ENCODE measurements at regions not wholly inside any gene's neighbourhood (a gene's known extent, or its start where the extent isn't known, plus 50 kb on each side); places are given as distances from the start of the nearest gene placed in this dataset.

DNA sequence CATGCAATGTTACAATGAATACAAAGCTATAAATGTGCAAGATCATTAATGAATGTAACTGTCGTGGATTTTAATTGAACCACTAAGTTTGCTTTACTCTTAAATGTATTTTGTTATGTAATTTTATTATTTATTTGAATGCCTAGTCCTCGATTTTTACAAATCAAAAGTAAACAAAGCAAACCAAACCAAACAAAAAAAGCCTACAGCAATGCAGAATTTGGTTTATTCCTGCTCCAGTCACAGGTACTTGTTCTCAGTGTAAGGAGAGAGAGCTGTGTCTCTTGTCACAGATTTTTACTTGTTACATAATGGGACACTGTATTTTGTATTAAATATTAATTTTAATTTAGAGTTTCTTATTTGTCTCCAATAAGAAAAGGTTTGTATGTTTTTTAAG lies 584.3 kb upstream of the SLITRK6 start:
- H3K27ac Mint-ChIP-seq: no peak overlapping the region
- Histone ChIP-seq H3K27ac (ENCODE audit: low read length) (no peak overlapping the region), H3K4me3 (ENCODE audit: low read length) (no peak overlapping the region), H3K4me1 (ENCODE audit: control insufficient read depth, insufficient read depth, low read length) (no peaks in the 10 kb centered on the region), H3K27me3 (ENCODE audit: control insufficient read depth, insufficient read depth, low read length) (no peaks in the 10 kb centered on the region), H3K36me3 (ENCODE audit: control insufficient read depth, insufficient read depth, low read length) (no peaks in the 10 kb centered on the region), H3K9me3 (ENCODE audit: control insufficient read depth, insufficient read depth, low read length) (peaks cover 6% of the 10 kb centered on the region)
- peaks cover 5% of the 10 kb centered on the region for H3K36me3 Mint-ChIP-seq
- no peaks in the 10 kb centered on the region for H3K4me1 Mint-ChIP-seq
- H3K4me3 Mint-ChIP-seq: no peak overlapping the region
- TF ChIP-seq, protein P1, sequence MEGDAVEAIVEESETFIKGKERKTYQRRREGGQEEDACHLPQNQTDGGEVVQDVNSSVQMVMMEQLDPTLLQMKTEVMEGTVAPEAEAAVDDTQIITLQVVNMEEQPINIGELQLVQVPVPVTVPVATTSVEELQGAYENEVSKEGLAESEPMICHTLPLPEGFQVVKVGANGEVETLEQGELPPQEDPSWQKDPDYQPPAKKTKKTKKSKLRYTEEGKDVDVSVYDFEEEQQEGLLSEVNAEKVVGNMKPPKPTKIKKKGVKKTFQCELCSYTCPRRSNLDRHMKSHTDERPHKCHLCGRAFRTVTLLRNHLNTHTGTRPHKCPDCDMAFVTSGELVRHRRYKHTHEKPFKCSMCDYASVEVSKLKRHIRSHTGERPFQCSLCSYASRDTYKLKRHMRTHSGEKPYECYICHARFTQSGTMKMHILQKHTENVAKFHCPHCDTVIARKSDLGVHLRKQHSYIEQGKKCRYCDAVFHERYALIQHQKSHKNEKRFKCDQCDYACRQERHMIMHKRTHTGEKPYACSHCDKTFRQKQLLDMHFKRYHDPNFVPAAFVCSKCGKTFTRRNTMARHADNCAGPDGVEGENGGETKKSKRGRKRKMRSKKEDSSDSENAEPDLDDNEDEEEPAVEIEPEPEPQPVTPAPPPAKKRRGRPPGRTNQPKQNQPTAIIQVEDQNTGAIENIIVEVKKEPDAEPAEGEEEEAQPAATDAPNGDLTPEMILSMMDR (IDR thresholded peaks at IDR 0.05): no peak
- DNase-seq (no peak), ATAC-seq (no peak)
- intact Hi-C loops (cut with micrococcal nuclease): no loop called here
- 100% methylated on average over 1 of the region's 2 CpGs for WGBS (ENCODE audit: insufficient coverage)
- H3K27me3 Mint-ChIP-seq (ENCODE audit: low read depth in 2 of 2): no peaks in the 10 kb centered on the region
- H3K9me3 Mint-ChIP-seq: peaks cover 4 to 8% of the 10 kb centered on the region in 2 donors

DNA sequence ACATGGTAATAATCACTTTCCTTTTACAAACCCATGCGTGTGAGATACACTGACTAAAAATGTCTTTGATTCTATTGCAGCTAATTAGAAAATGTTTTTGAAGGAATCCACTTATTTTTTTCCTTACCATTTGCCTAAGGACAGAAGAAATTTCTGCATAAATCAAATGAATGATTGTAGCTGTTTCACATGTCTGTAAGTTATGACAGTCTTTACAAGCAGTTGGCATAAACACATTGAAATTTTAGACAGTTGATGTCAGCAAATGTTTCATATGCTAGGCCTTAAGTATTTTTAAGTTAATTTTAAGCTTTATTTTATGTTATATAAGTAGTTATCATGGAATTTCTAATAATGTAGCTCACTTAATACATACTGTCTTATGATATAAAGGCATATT lies 598.4 kb upstream of the SLITRK6 start:
- Mint-ChIP-seq H3K9me3 (peaks cover 3 to 11% of the 10 kb centered on the region in 2 donors), H3K27me3 (ENCODE audit: low read depth in 2 of 2) (no peaks in the 10 kb centered on the region), H3K4me1 (no peaks in the 10 kb centered on the region), H3K4me3 (no peak overlapping the region), H3K36me3 (no peaks in the 10 kb centered on the region), H3K27ac (no peak overlapping the region)
- no peak overlapping the region for H3K4me3 ChIP-seq (ENCODE audit: low read length)
- no peak overlapping the region for H3K27ac ChIP-seq (ENCODE audit: low read length)
- no peaks in the 10 kb centered on the region for H3K36me3 ChIP-seq (ENCODE audit: control insufficient read depth, insufficient read depth, low read length)
- TF ChIP-seq, protein P1 (IDR thresholded peaks at IDR 0.05): no peak
- ATAC-seq: no peak
- no peaks in the 10 kb centered on the region for H3K4me1 ChIP-seq (ENCODE audit: control insufficient read depth, insufficient read depth, low read length)
- intact Hi-C loops (cut with micrococcal nuclease): no loop called here
- DNase-seq: no peak
- H3K9me3 ChIP-seq (ENCODE audit: control insufficient read depth, insufficient read depth, low read length): no peaks in the 10 kb centered on the region
- WGBS (ENCODE audit: insufficient coverage): no CpG with 5 or more reads among the region's 1 CpG
- no peaks in the 10 kb centered on the region for H3K27me3 ChIP-seq (ENCODE audit: control insufficient read depth, insufficient read depth, low read length)

DNA sequence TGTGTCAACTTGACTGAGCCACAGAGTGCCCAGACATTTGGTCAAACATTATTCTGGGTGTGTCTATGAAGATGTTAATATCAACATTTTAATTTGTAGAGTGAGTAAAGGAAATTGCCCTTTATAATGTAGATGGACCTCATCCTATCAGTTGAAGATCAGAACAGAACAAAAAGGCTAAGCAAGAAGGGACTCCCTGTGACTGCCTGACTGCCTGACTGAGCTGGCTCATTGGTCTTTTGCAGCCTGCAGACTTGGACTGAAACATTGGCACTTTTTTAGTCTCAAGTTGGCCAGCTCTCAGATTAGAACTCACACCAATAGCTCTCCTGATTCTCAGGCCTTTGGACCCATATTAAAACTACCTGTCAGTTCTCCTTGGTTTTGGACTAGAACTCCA lies 600.4 kb upstream of the SLITRK6 start:
- no peak overlapping the region for H3K4me3 Mint-ChIP-seq
- Histone ChIP-seq H3K9me3 (ENCODE audit: control insufficient read depth, insufficient read depth, low read length) (no peaks in the 10 kb centered on the region), H3K4me3 (ENCODE audit: low read length) (no peak overlapping the region), H3K27ac (ENCODE audit: low read length) (no peak overlapping the region), H3K36me3 (ENCODE audit: control insufficient read depth, insufficient read depth, low read length) (no peaks in the 10 kb centered on the region), H3K4me1 (ENCODE audit: control insufficient read depth, insufficient read depth, low read length) (no peaks in the 10 kb centered on the region), H3K27me3 (ENCODE audit: control insufficient read depth, insufficient read depth, low read length) (no peaks in the 10 kb centered on the region)
- H3K4me1 Mint-ChIP-seq: no peaks in the 10 kb centered on the region
- intact Hi-C loops (cut with micrococcal nuclease): no loop called here
- H3K27ac Mint-ChIP-seq: no peak overlapping the region
- ATAC-seq: no peak
- peaks cover 2 to 14% of the 10 kb centered on the region in 2 donors for H3K9me3 Mint-ChIP-seq
- no peaks in the 10 kb centered on the region for H3K27me3 Mint-ChIP-seq (ENCODE audit: low read depth in 2 of 2)
- H3K36me3 Mint-ChIP-seq: no peaks in the 10 kb centered on the region
- DNase-seq: no peak
- TF ChIP-seq, protein P1 (IDR thresholded peaks at IDR 0.05): no peak

DNA sequence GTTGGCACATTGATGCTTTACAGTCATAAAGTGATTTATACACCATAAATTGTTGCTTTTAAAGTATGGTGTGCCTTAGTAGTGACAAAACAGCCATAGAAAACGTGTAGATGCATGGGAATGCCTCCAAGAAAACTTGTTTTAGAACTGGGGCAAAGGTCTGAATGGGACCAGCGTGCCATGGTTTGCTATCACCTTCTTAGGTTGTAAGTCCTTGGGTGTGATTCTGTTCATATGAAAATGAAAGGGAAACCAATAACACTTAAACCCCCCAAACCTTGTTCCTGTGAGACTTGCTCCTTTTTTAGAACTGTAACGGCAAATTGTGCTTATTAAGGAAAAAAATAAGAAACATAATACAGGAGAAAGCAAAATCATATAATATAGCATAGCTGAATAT lies 603.3 kb upstream of the SLITRK6 start:
- H3K27ac Mint-ChIP-seq: no peak overlapping the region
- H3K36me3 Mint-ChIP-seq: peaks cover 6% of the 10 kb centered on the region
- DNase-seq: no peak

More for the DNA sequence above, 603.3 kb upstream of the SLITRK6 start:
- H3K4me1 Mint-ChIP-seq: no peaks in the 10 kb centered on the region
- TF ChIP-seq, protein P1 (IDR thresholded peaks at IDR 0.05): no peak
- H3K9me3 ChIP-seq (ENCODE audit: control insufficient read depth, insufficient read depth, low read length): peaks cover 4% of the 10 kb centered on the region
- H3K27me3 Mint-ChIP-seq (ENCODE audit: low read depth in 2 of 2): no peaks in the 10 kb centered on the region
- H3K27ac ChIP-seq (ENCODE audit: low read length): no peak overlapping the region
- H3K36me3 ChIP-seq (ENCODE audit: control insufficient read depth, insufficient read depth, low read length): no peaks in the 10 kb centered on the region
- 49% methylated on average over 2 of the region's 3 CpGs for WGBS (ENCODE audit: insufficient coverage)
- intact Hi-C loops (cut with micrococcal nuclease): no loop called here
- no peak overlapping the region for H3K4me3 Mint-ChIP-seq
- H3K4me3 ChIP-seq (ENCODE audit: low read length): no peak overlapping the region
- no peaks in the 10 kb centered on the region for H3K4me1 ChIP-seq (ENCODE audit: control insufficient read depth, insufficient read depth, low read length)
- no peak for ATAC-seq
- H3K27me3 ChIP-seq (ENCODE audit: control insufficient read depth, insufficient read depth, low read length): no peaks in the 10 kb centered on the region
- peaks cover 0 to 11% of the 10 kb centered on the region in 2 donors for H3K9me3 Mint-ChIP-seq
